Glomerular endothelial cell (primary cell): ENCODE measurements at regions not wholly inside any gene's neighbourhood (a gene's known extent, or its start where the extent isn't known, plus 50 kb on each side); places are given as distances from the start of the nearest gene placed in this dataset.
"Not testable (repeated sequence)": the region's sequence is repeated elsewhere in the genome, so short reads cannot be mapped to it uniquely, and the experiment has no call there.

Experiments
- DNase-seq: peaks from one replicate; pipeline ENCODE4 v3.0.0-alpha.2; 2011; ENCODE audit warnings: low read depth, low spot score; ENCODE audit errors: extremely low read depth

- no peak for DNase-seq
These were observed 402.5 kb downstream of the STK39 start for GRCh38 chr2:167844714-167845530.

DNA sequence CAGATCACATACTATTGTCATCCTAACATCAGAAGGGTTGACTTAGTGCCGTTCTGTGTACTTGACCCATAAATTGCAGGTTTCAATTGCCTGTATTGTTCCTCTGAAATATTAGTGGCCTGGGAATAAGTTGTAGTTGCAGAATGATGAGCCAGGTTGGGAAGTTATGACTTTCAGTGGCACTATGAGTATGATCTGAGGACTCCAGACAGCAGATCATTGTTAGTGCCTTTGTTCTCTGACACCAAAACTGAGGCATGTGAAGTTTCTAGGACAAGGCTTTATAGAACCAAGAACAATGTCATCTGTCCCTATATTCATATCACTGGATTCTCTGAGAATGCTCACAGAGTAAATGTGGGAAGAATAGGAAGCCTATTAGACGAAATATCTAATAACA lies 403.7 kb downstream of the STK39 start:
- DNase-seq = no peak

DNA sequence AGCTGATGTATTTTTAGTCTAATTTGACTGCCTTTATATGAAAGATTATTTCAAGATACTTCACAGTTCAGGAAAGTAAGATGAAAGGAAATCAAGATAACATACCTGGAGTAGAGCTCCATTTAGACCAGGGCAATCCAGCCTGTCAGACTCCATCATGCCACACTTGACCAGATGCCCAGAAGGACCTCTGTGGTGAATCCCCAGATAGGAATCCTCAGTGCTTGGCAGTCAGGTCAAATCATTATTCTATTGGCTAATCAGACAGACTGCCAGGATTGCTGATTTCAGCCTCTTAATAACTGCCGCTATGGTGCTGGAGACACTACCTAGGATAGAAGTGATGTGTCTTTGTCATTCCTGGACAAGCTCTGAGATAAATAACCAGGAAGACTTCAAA lies 404.2 kb downstream of the STK39 start:
- DNase-seq = no peak

DNA sequence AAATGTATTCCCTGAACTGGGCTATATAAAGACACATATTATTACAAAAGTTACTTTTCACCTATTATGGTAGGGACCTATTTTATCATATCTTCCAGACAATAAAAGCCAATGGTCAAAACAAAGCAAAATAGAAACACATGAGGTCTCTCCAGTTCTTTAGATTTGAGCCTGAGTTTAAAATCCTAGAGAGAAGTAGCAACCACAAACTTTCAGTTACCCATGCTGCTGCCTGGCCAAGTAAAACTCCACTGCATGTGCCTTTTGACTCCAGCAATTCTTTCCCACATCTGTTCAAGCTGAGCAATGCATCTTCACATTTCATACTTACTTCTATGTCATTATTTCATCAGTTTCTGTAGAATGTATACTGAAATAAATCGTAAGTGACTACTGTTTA lies 405.3 kb downstream of the STK39 start:
- DNase-seq = no peak

DNA sequence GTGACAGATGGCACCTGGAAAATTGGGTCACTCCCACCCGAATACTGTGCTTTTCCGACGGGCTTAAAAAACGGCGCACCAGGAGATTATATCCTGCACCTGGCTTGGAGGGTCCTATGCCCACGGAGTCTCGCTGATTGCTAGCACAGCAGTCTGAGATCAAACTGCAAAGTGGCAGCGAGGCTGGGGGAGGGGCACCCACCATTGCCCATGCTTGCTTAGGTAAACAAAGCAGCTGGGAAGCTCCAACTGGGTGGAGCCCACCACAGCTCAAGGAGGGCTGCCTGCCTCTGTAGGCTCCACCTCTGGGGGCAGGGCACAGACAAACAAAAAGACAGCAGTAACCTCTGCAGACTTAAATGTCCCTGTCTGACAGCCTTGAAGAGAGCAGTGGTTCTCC lies 412.1 kb downstream of the STK39 start:
- DNase-seq = not testable (repeated sequence)

- no peak for DNase-seq
These were observed 412.7 kb downstream of the STK39 start for GRCh38 chr2:167834707-167835106.

DNA sequence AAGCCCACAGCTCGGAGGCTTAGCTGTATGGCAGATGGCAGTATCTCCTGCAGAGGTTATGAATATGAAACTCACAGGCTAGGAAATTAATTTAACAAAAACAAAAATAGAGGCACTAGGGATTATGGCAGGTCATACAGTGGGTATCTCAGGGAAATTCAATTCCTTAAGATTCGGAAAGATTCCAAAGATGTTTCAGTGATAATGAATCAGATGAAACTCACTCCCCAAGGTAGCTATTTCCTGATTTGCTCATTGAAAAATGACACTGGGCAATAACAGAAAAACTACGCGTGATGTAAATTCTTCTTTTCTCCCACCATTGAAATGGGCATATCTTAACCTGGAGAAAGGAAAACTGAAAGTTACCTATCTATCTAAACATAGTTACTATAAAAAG lies 414.1 kb downstream of the STK39 start:
- no peak for DNase-seq

DNA sequence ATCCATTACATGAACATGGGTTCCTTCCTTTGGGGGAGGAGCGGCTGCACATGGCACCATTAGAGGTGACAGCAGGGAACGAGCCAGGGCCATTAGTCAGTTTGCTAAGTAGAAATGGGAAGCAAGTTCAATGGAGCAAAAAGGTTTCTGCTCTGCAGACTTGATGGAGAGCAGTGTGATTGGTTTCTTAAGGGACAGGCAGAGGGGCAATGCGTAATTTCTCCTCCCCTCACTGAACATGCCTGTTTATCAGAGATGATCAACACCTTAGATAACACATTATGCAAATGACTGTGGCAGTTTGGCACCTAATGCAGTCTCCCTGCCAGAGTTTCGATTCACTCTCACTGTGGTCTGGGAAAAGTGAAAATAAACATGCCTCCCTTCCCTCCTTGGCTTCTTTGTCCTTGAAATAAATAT lies 414.5 kb downstream of the STK39 start:
- no peak for DNase-seq

DNA sequence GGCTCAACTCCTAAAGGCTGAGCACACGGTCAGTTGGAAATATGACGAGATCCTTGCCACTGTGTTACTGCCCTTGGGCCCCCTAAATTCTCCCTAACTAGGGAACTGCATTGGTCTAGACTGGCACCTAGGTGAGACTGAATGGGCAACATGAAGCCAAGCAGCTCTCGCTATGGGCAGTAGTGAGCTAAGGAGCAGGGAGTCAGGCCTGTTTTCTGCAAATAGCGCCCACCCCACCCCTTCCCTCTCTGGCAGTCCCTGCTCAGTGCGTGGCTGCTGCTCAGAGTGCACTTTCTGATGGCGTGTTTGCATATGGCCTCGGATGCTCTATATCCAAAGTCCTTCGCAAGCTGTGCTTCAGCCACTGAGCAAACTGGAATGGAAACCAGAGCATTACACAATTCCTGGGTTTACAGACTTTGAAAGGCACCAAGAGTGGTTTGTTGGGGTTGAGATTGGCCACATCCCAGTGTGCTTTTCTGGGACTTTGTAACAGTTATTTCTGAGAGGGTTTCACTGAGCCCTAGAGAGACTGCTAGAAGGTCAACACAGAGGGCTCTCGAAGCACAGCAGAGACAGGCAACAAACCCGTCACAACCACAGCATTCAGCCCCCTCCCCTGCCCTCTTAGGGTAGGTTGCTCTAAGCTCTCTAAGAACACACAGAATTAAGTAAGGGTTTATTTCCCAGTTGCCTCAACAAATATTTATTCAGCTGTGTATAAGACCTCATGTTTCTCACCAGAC lies 419.9 kb downstream of the STK39 start:
- no peak for DNase-seq

DNA sequence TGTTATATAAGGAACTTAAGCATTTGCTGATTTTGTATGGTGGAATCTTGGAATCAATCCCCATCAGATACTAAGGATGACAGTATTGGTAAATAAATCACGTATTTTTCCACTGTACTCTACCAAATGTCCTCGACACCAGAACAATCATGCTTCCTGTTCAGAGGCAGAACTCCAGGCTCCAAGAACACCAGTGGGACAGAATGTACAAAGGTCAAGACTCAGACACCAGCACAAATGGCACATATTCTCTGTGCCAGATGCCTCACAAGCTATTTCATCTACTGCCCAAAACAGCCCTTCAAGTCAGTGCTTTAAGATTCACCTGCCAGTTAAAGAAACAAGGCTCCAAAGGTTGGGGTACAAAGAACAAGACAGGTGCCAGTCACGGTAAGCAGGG lies 420.5 kb downstream of the STK39 start:
- no peak for DNase-seq

DNA sequence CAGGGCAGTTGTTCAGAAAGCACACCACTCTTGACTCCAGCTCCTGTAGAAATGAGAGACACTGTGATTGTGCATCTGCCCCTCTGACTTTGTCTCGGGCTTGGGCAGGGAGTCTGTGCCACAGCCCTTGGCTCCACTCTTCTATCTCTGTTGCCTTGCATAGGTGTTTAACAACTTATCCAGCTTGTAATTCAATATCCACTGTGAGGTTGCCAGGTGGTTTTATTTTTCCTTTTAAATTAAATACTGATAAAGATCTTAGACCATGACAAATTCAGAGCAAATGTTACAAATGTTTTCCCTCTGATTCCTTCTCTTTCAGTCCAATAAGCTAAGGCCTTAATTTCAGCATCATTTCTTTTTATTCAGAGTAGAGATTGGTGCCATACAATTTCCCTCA lies 421.7 kb downstream of the STK39 start:
- DNase-seq = no peak

GRCh38 chr2:167822690-167823465 lies 424.5 kb downstream of the STK39 start:
- no peak for DNase-seq

- no peak for DNase-seq
These were observed 426.9 kb downstream of the STK39 start for GRCh38 chr2:167820488-167820887.

DNA sequence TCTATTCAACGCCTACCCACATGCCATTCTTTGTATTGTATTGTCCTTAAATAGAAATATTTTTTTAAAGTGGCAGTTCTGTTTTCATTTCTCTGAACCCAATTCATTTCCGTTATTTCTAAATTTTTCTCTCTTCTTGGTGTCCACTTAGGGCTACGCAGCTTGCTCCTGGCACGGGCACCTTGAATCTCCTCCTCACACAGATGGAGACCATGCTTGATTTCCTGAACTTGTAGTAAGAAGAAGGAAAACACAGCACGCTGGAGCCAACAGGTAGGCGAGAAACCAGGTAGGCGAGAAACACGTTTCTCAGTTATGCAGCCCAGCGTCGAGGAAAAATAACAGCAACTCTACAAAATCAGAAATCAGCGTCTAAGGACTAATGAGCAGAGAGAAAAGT lies 428.9 kb downstream of the STK39 start:
- DNase-seq = no peak

DNA sequence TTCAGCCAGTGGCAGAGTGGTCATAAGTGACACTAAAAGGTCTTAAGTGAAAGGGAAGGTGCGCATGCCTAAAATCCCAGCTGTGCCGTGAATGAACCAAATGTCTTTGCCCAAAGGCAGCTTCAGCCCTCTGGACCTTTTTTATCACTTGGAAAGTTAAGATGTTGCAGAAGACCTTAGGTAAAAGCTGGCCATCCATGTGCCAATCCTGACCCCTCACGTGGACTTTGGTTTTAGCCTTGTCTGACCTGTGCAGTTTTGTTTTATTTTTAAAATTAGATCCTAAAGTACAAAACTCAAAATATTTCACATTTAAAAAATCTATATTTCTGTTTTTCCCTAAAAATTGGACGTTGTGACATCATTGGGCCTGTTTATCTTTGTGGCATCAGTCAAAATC lies 429.5 kb downstream of the STK39 start:
- DNase-seq = no peak

DNA sequence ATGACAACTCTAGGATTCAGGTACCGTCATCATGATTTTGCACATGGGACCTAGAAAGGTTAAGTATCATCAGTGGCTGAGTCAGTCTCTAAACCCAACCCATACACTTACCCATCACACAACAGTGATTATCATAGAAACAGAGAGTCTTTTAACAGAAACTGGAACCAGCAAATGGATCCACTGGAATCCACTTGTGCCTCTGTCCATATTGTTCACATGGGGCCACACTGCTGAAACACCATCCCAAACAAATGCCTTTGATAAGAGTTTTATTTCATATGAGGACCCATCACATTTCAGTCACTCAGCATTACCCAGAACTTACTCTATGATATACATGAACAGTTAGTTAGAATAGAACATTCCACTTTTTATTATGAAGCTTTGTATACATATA lies 430.0 kb downstream of the STK39 start:
- no peak for DNase-seq

- DNase-seq = no peak
These were observed 430.5 kb downstream of the STK39 start for GRCh38 chr2:167816874-167817290.

DNA sequence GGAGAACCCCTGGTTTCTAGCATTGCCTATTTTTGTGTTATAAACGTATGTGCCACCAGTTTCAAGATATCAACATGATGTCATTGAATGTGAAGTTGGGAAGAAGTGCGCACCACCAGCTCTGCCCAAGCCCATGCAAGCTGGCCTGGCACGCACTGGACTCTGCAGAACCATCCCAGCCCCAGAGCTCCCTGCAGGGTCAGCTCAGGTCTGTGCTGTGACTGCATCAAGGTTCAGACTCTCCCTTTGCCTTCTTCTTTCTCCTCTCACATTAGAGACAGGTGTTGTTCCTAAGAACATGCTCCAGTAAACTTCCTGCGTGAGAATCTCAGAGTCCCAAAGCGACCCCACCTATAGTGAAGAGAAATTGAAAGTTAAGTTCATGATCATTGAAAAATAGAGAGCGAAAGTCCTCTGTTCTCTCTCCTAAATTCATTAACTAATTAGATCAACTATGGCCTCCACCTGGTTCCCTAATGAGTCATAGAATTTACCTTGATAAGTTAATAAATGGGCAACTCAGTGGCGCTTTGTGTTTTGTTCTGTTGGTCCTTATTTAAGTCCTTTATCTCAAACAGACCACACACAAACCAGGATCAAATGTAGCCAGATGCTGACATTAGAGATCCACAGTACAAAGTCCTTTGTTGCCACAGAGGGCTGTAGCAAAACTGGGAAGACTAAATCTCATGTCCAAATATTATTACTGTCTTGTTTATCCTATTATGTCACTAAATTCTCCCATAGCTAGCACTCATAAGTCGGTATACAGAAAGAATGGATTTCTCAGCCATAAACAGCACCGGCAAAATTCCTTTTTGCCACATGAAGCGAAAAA lies 432.3 kb downstream of the STK39 start:
- DNase-seq = no peak

- not testable (repeated sequence) for DNase-seq
These were observed 432.9 kb downstream of the STK39 start for GRCh38 chr2:167814482-167814880.

DNA sequence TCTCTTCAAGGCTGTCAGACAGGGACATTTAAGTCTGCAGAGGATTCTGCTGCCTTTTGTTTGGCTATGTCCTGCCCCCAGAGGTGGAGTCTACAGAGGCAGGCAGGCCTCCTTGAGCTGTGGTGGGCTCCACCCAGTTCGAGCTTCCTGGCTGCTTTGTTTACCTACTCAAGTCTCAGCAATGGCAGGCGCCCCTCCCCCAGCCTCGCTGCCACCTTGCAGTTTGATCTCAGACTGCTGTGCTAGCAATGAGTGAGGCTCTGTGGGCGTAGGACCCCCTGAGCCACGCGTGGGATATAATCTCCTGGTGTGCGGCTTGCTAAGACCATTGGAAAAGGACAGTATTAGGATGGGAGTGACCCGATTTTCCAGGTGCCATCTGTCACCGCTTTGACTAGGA lies 437.6 kb downstream of the STK39 start:
- DNase-seq = not testable (repeated sequence)
